Smooth muscle cell (in vitro differentiated cells): ENCODE measurements at regions not wholly inside any gene's neighbourhood (a gene's known extent, or its start where the extent isn't known, plus 50 kb on each side); places are given as distances from the start of the nearest gene placed in this dataset.

Experiments
- DNase-seq: peaks from one replicate; lab custom pipeline; 2025; ENCODE audit not compliant: unreplicated experiment; lab: John Stamatoyannopoulos, UW
- H2AFZ ChIP-seq: fragments of 200-600 bp; sonication (generic); 2 replicates; pipeline ENCODE4 v1.6.0; 2016; ENCODE audit warnings: antibody characterized with exemption, low read depth, mild to moderate bottlenecking
- H3F3A ChIP-seq: fragments of 200-600 bp; sonication (generic); 2 replicates; pipeline ENCODE4 v1.6.0; 2017; ENCODE audit warnings: antibody characterized with exemption, low read depth
- H3K27ac ChIP-seq: fragments of 200-600 bp; sonication (generic); 2 replicates; pipeline ENCODE4 v1.5.1; 2016; ENCODE audit warnings: low read depth, mild to moderate bottlenecking
- H3K27me3 ChIP-seq: fragments of 200-600 bp; sonication (generic); 2 replicates; pipeline ENCODE4 v1.6.1; 2016; ENCODE audit warnings: low read depth, mild to moderate bottlenecking
- H3K36me3 ChIP-seq: fragments of 200-600 bp; sonication (generic); 2 replicates; pipeline ENCODE4 v1.5.1; 2016; ENCODE audit warnings: low read depth
- H3K4me1 ChIP-seq: fragments of 200-600 bp; sonication (generic); 2 replicates; pipeline ENCODE4 v1.5.1; 2016; ENCODE audit warnings: low read depth
- H3K4me2 ChIP-seq: fragments of 200-600 bp; sonication (generic); 2 replicates; pipeline ENCODE4 v1.6.0; 2016; ENCODE audit warnings: mild to moderate bottlenecking
- H3K4me3 ChIP-seq: fragments of 200-600 bp; sonication (generic); 2 replicates; pipeline ENCODE4 v1.5.1; 2016; ENCODE audit warnings: mild to moderate bottlenecking
- H3K79me2 ChIP-seq: fragments of 200-600 bp; sonication (generic); 2 replicates; pipeline ENCODE4 v1.6.0; 2016; ENCODE audit warnings: low read depth, mild to moderate bottlenecking
- H3K9ac ChIP-seq: fragments of 200-600 bp; sonication (generic); 2 replicates; pipeline ENCODE4 v1.6.0; 2016; ENCODE audit warnings: low read depth
- H3K9me3 ChIP-seq: fragments of 200-600 bp; sonication (generic); replicated peaks from 2 replicates; pipeline ENCODE4 v1.5.1; 2016; ENCODE audit warnings: low read depth
- H4K20me1 ChIP-seq: fragments of 200-600 bp; sonication (generic); 2 replicates; pipeline ENCODE4 v1.6.0; 2016; ENCODE audit warnings: low read depth
- WGBS: methylation state at CpG from one replicate; pipeline ENCODE4 v1.1.7; 2016; ENCODE audit warnings: low lambda C conversion rate; 5-methylcytosine and 5-hydroxymethylcytosine counted together
- TF ChIP-seq, protein P1 (sequence below): fragments of 200-600 bp; sonication (generic); IDR thresholded peaks from 2 replicates; pipeline ENCODE4 v1.5.1; 2017; ENCODE audit warnings: borderline replicate concordance, mild to moderate bottlenecking, antibody characterized with exemption; ENCODE audit not compliant: insufficient read depth, poor library complexity, severe bottlenecking

DNA sequence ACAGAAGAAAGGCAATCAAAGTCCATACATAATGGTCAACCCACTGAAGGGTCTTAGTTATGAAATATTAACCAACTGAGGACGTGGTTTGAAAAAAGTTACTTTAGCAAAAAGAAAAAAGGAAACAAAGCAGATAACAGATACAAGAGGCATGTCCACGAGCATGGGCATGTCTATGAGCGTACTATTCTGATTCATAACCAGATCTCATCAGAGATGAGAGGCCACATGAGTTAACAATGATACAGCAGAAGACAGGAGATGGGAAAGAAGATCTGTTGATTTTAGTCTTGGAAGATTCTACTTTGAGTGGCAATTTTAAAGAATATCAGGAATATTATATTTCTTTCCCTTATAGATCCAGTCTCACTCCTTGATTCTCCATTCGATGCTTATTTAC lies 262.9 kb upstream of the SLITRK3 start:
- TF ChIP-seq, protein P1, sequence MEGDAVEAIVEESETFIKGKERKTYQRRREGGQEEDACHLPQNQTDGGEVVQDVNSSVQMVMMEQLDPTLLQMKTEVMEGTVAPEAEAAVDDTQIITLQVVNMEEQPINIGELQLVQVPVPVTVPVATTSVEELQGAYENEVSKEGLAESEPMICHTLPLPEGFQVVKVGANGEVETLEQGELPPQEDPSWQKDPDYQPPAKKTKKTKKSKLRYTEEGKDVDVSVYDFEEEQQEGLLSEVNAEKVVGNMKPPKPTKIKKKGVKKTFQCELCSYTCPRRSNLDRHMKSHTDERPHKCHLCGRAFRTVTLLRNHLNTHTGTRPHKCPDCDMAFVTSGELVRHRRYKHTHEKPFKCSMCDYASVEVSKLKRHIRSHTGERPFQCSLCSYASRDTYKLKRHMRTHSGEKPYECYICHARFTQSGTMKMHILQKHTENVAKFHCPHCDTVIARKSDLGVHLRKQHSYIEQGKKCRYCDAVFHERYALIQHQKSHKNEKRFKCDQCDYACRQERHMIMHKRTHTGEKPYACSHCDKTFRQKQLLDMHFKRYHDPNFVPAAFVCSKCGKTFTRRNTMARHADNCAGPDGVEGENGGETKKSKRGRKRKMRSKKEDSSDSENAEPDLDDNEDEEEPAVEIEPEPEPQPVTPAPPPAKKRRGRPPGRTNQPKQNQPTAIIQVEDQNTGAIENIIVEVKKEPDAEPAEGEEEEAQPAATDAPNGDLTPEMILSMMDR, result no peak
- no peak overlapping the region for H3K4me2 ChIP-seq
- no peaks in the 10 kb centered on the region for H3K79me2 ChIP-seq
- no peaks in the 10 kb centered on the region for H3F3A ChIP-seq
- no peaks in the 10 kb centered on the region for H4K20me1 ChIP-seq
- no peaks in the 10 kb centered on the region for H3K27me3 ChIP-seq
- no peaks in the 10 kb centered on the region for H3K4me1 ChIP-seq
- H3K9me3 ChIP-seq, result no peaks in the 10 kb centered on the region
- H3K36me3 ChIP-seq, result no peaks in the 10 kb centered on the region
- no peak overlapping the region for H3K27ac ChIP-seq
- no peak overlapping the region for H3K4me3 ChIP-seq
- H2AFZ ChIP-seq, result no peak overlapping the region
- no peak overlapping the region for H3K9ac ChIP-seq
- WGBS, result 66% methylated on average over 4 of the region's 4 CpGs
- no peak for DNase-seq

DNA sequence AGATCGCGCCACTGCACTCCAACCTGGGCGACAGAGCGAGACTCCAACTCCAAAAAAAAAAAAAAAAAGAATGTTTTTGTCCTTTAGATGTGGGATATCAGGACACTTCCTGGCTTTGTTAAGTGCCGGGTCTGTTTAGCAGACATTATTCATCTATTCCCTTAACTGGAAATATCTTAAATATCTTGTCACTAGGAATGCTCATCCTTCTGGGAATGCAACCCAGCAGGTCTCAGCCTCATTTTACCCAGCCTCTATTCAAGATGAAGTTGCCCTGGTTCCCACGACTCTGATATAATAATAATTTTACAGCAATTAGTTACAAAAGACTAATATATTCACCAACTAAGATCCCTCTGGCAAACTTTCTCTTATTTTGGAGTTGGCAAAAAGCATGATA lies 260.9 kb upstream of the SLITRK3 start:
- no peaks in the 10 kb centered on the region for H3F3A ChIP-seq
- no peak overlapping the region for H3K27ac ChIP-seq
- no peaks in the 10 kb centered on the region for H3K79me2 ChIP-seq
- no peak for DNase-seq
- H3K9me3 ChIP-seq, result no peaks in the 10 kb centered on the region
- no peak overlapping the region for H3K9ac ChIP-seq
- TF ChIP-seq, protein P1, result no peak
- H3K27me3 ChIP-seq, result no peaks in the 10 kb centered on the region
- no peak overlapping the region for H3K4me2 ChIP-seq
- no peaks in the 10 kb centered on the region for H4K20me1 ChIP-seq
- H3K36me3 ChIP-seq, result no peaks in the 10 kb centered on the region
- WGBS, result 79% methylated on average over 6 of the region's 6 CpGs
- no peak overlapping the region for H3K4me3 ChIP-seq
- no peaks in the 10 kb centered on the region for H3K4me1 ChIP-seq
- no peak overlapping the region for H2AFZ ChIP-seq

DNA sequence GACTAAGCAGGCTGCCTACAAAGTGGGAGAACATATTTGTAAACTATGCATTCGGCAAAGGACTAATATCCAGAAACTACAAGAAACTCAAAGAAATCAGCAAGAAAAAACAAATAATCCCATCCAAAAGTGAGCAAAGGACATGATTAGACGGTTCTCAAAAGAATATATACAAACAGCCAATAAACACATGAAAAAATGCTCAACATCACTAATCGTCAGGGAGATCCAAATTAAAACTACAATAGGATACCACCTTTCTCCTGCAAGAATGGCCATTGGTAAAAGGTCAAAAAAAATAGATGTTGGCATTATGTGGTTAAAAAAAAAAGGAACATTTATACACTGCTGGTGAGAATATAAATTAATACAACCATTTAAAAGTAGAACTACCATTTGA lies 259.6 kb upstream of the SLITRK3 start:
- WGBS, result 91% methylated on average over 3 of the region's 3 CpGs
- Histone ChIP-seq H3K4me1 (no peaks in the 10 kb centered on the region), H3K27ac (no peak overlapping the region), H3K79me2 (no peaks in the 10 kb centered on the region), H3K4me3 (no peak overlapping the region), H3K27me3 (no peaks in the 10 kb centered on the region), H3F3A (no peaks in the 10 kb centered on the region), H4K20me1 (no peaks in the 10 kb centered on the region), H3K4me2 (no peak overlapping the region), H2AFZ (no peak overlapping the region), H3K36me3 (no peaks in the 10 kb centered on the region), H3K9ac (no peak overlapping the region), H3K9me3 (no peaks in the 10 kb centered on the region)
- TF ChIP-seq, protein P1, result no peak
- DNase-seq, result no peak

DNA sequence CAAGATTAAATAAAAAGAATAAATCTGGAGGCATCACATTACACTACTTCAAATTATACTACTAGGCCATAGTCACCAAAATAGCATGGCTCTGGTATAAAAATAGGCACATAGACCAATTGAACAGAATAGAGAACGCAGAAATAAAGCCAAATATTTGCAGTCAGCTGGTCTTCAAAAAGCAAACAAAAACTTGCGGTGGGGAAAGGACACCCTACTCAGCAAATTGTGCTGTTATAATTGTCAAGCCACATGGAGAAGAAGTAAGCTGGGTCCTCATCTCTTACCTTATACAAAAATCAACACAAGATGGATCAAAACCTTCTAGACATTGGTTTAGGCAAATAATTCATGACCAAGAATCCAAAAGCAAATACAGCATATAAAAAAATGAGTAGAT lies 259.2 kb upstream of the SLITRK3 start:
- Histone ChIP-seq H3K9me3 (no peaks in the 10 kb centered on the region), H3K27me3 (no peaks in the 10 kb centered on the region), H3F3A (no peaks in the 10 kb centered on the region), H3K27ac (no peak overlapping the region), H3K4me2 (no peak overlapping the region), H2AFZ (no peak overlapping the region), H3K36me3 (no peaks in the 10 kb centered on the region), H4K20me1 (no peaks in the 10 kb centered on the region), H3K79me2 (no peaks in the 10 kb centered on the region), H3K4me3 (no peak overlapping the region), H3K4me1 (no peaks in the 10 kb centered on the region), H3K9ac (no peak overlapping the region)
- DNase-seq, result no peak
- TF ChIP-seq, protein P1, result no peak
- 84% methylated on average over 2 of the region's 2 CpGs for WGBS
